GM18502 (cell line): ENCODE measurements at regions not wholly inside any gene's neighbourhood (a gene's known extent, or its start where the extent isn't known, plus 50 kb on each side); places are given as distances from the start of the nearest gene placed in this dataset.
"Not testable (repeated sequence)": the region's sequence is repeated elsewhere in the genome, so short reads cannot be mapped to it uniquely, and the experiment has no call there.

ENCODE experiments used
- ATAC-seq: cut with Tn5 transposase; IDR thresholded peaks from one replicate; pipeline ENCODE4 v1.9.1; 2021; ENCODE audit warnings: mild to moderate bottlenecking; ENCODE audit not compliant: unreplicated experiment, poor library complexity

- ATAC-seq = no peak
Observed at GRCh38 chr3:61372723-61373122, 121.5 kb upstream of the FHIT start.

GRCh38 chr3:61378311-61378710, 127.1 kb upstream of the FHIT start:
- ATAC-seq = no peak

GRCh38 chr3:61381745-61382392, 130.6 kb upstream of the FHIT start:
- ATAC-seq = peak; percentile 91

GRCh38 chr3:61387817-61388216, 136.6 kb upstream of the FHIT start:
- ATAC-seq = no peak

- ATAC-seq = not testable (repeated sequence)
Observed at GRCh38 chr3:61393480-61393947, 142.3 kb upstream of the FHIT start.

- no peak for ATAC-seq
Observed at GRCh38 chr3:61401359-61401758, 150.1 kb upstream of the FHIT start.

GRCh38 chr3:61407397-61407796, 154.0 kb upstream of the PTPRG start:
- ATAC-seq = no peak

- ATAC-seq = no peak
Observed at GRCh38 chr3:61409638-61410037, 151.7 kb upstream of the PTPRG start.

- ATAC-seq = not testable (repeated sequence)
Observed at GRCh38 chr3:61410358-61410757, 151.0 kb upstream of the PTPRG start.

GRCh38 chr3:61411009-61411662, 150.2 kb upstream of the PTPRG start:
- ATAC-seq = no peak

GRCh38 chr3:61414456-61414855, 146.9 kb upstream of the PTPRG start:
- ATAC-seq = peak; percentile 88

GRCh38 chr3:61415201-61415600, 146.2 kb upstream of the PTPRG start:
- ATAC-seq = peak; percentile 9

GRCh38 chr3:61416618-61417017, 144.8 kb upstream of the PTPRG start:
- ATAC-seq = no peak

GRCh38 chr3:61417352-61417751, 144.0 kb upstream of the PTPRG start:
- ATAC-seq = no peak

GRCh38 chr3:61420136-61420759, 141.1 kb upstream of the PTPRG start:
- peak; percentile 86 for ATAC-seq

- no peak for ATAC-seq
Observed at GRCh38 chr3:61422945-61423673, 138.3 kb upstream of the PTPRG start.

GRCh38 chr3:61425356-61425755, 136.0 kb upstream of the PTPRG start:
- no peak for ATAC-seq

GRCh38 chr3:61429106-61429505, 132.3 kb upstream of the PTPRG start:
- ATAC-seq = no peak

- ATAC-seq = not testable (repeated sequence)
Observed at GRCh38 chr3:61434901-61435300, 126.5 kb upstream of the PTPRG start.

GRCh38 chr3:61435361-61435760, 126.0 kb upstream of the PTPRG start:
- not testable (repeated sequence) for ATAC-seq
